ENCODE measurements at regions not wholly inside any gene's neighbourhood (a gene's known extent, or its start where the extent isn't known, plus 50 kb on each side); places are given as distances from the start of the nearest gene placed in this dataset.
A peak's percentile ranks its signal among the peaks of the same experiment; 100 is the strongest.

- no peaks in the 10 kb centered on the region for H4K20me1 ChIP-seq (replicated peaks; ENCODE audit: insufficient read depth)
- Mint-ChIP-seq H3K27me3 (ENCODE audit: insufficient read depth, low read depth, poor library complexity) (peaks cover 5% of the 10 kb centered on the region), H3K9me3 (peaks cover 6% of the 10 kb centered on the region; the same call in 2 of the 3 replicates), H3K4me3 (no peak overlapping the region), H3K36me3 (ENCODE audit: low read depth) (peaks cover 28% of the 10 kb centered on the region; the same call in 2 of the 3 replicates), H3K27ac (peak overlapping the region; percentile 35; the same call in 1 of the 2 replicates), H3K4me1 (peaks cover 37% of the 10 kb centered on the region)
- H3K79me2 ChIP-seq (replicated peaks; ENCODE audit: insufficient read depth): no peaks in the 10 kb centered on the region
- peaks cover 36% of the 10 kb centered on the region for H3K4me1 ChIP-seq (ENCODE audit: insufficient read depth)
- H3K36me3 ChIP-seq (ENCODE audit: insufficient read depth): no peaks in the 10 kb centered on the region
- H3K4me2 ChIP-seq: no peak overlapping the region
- H3K4me3 ChIP-seq: no peak overlapping the region
- ATAC-seq: no peak
- no peak for DNase-seq (ENCODE audit: low spot score)
- no peaks in the 10 kb centered on the region for H3K9me2 ChIP-seq (ENCODE audit: insufficient read depth)
- no peak overlapping the region for H2AFZ ChIP-seq
- no peaks in the 10 kb centered on the region for H3F3A ChIP-seq (replicated peaks; ENCODE audit: low read depth)
- TF ChIP-seq EZH2 (IDR thresholded peaks at IDR 0.05; ENCODE audit: low read depth, unreplicated experiment) (no peak), EZH2phosphoT487 (IDR thresholded peaks at IDR 0.05; ENCODE audit: unreplicated experiment) (no peak), ETS1 (IDR thresholded peaks at IDR 0.05) (no peak), NANOG (IDR thresholded peaks at IDR 0.05; ENCODE audit: borderline replicate concordance) (no peak), JUNB (IDR thresholded peaks at IDR 0.05; ENCODE audit: unreplicated experiment) (no peak), ZNF331 (CRISPR knock-in tag; IDR thresholded peaks at IDR 0.05; ENCODE audit: low read depth) (no peak), CTCF (conservative IDR thresholded peaks at IDR 0.05; ENCODE audit: low read depth in 2 of 2) (no peak), STAT1 (IDR thresholded peaks at IDR 0.05; ENCODE audit: unreplicated experiment) (no peak)
- H3K27me3 ChIP-seq (ENCODE audit: insufficient read depth): no peaks in the 10 kb centered on the region
- H3K27ac ChIP-seq (ENCODE audit: low read depth): no peak overlapping the region
Observed at GRCh38 chr2:188047735-188048134, 243.9 kb upstream of the GULP1 start.

GRCh38 chr2:188050726-188051125 is 240.9 kb upstream of the GULP1 start:
- Histone ChIP-seq H3K4me2 (0 out of 2 replicates have a peak overlapping the region, but pooled peaks have one; percentile 5), H3K4me1 (ENCODE audit: insufficient read depth) (peaks cover 36% of the 10 kb centered on the region), H3K27me3 (ENCODE audit: insufficient read depth) (no peaks in the 10 kb centered on the region), H3K9me2 (ENCODE audit: insufficient read depth) (no peaks in the 10 kb centered on the region), H3K36me3 (ENCODE audit: insufficient read depth) (no peaks in the 10 kb centered on the region), H3K79me2 (replicated peaks; ENCODE audit: insufficient read depth) (no peaks in the 10 kb centered on the region), H3F3A (replicated peaks; ENCODE audit: low read depth) (no peaks in the 10 kb centered on the region), H3K4me3 (no peak overlapping the region), H4K20me1 (replicated peaks; ENCODE audit: insufficient read depth) (no peaks in the 10 kb centered on the region), H3K27ac (ENCODE audit: low read depth) (no peak overlapping the region), H2AFZ (no peak overlapping the region)
- no peak for TF ChIP-seq CREB1 (CRISPR knock-in tag; IDR thresholded peaks at IDR 0.05; ENCODE audit: low read depth)
- Mint-ChIP-seq H3K4me3 (no peak overlapping the region), H3K27me3 (ENCODE audit: insufficient read depth, low read depth, poor library complexity) (no peaks in the 10 kb centered on the region), H3K4me1 (peaks cover 38% of the 10 kb centered on the region), H3K36me3 (ENCODE audit: low read depth) (peaks cover 6% of the 10 kb centered on the region; the same call in 2 of the 3 replicates), H3K27ac (no peak overlapping the region), H3K9me3 (no peaks in the 10 kb centered on the region)
- DNase-seq (ENCODE audit: low spot score): no peak
- no peak for ATAC-seq
